Calu3 (cell line): ENCODE measurements at regions not wholly inside any gene's neighbourhood (a gene's known extent, or its start where the extent isn't known, plus 50 kb on each side); places are given as distances from the start of the nearest gene placed in this dataset.
"Not testable (repeated sequence)": the region's sequence is repeated elsewhere in the genome, so short reads cannot be mapped to it uniquely, and the experiment has no call there.

Experiments used
- BruUV-seq: library from RNA; stranded (reverse); fragments of 400-500 nt; replicated peaks from 2 replicates; lab custom pipeline; 2021; lab: Mats Ljungman, UMichigan
- CTCF ChIA-PET: fragments of 300-600 bp; sonication (Branson Sonifier 250); formaldehyde crosslinking; loops from one replicate; lab custom pipeline; 2022; ENCODE audit warnings: antibody characterized with exemption; lab: Charles Lee
- DNase-seq: peaks from one replicate; pipeline ENCODE4 v3.0.0; 2022
- H3K27ac Mint-ChIP-seq: one replicate; pipeline ENCODE4 v1.8.0; 2022; ENCODE audit warnings: mixed read lengths; ENCODE audit not compliant: unreplicated experiment
- H3K27me3 Mint-ChIP-seq: one replicate; pipeline ENCODE4 v1.8.0; 2022; ENCODE audit warnings: mixed read lengths; ENCODE audit not compliant: unreplicated experiment
- H3K36me3 Mint-ChIP-seq: one replicate; pipeline ENCODE4 v1.8.0; 2022; ENCODE audit warnings: mild to moderate bottlenecking, moderate library complexity, mixed read lengths; ENCODE audit not compliant: insufficient read depth, unreplicated experiment
- H3K4me1 Mint-ChIP-seq: one replicate; pipeline ENCODE4 v1.8.0; 2022; ENCODE audit warnings: mild to moderate bottlenecking, low read depth, mixed read lengths; ENCODE audit not compliant: unreplicated experiment
- H3K4me3 Mint-ChIP-seq: one replicate; pipeline ENCODE4 v1.8.0; 2022; ENCODE audit warnings: mild to moderate bottlenecking, low read depth, moderate library complexity, mixed read lengths; ENCODE audit not compliant: unreplicated experiment
- H3K9me3 Mint-ChIP-seq: one replicate; pipeline ENCODE4 v1.8.0; 2022; ENCODE audit warnings: low read depth, mixed read lengths; ENCODE audit not compliant: unreplicated experiment
- intact Hi-C: fragments of 100-400 bp; cut with micrococcal nuclease; formaldehyde crosslinking; loops from one replicate; pipeline ENCODE4 v1.10.0; 2022; ENCODE audit not compliant: unreplicated experiment
- TF ChIP-seq, protein P1 (sequence below): fragments of 200-600 bp; IDR thresholded peaks from one replicate; pipeline ENCODE4 v1.8.0; 2022; ENCODE audit warnings: antibody characterized with exemption; ENCODE audit not compliant: unreplicated experiment

DNA sequence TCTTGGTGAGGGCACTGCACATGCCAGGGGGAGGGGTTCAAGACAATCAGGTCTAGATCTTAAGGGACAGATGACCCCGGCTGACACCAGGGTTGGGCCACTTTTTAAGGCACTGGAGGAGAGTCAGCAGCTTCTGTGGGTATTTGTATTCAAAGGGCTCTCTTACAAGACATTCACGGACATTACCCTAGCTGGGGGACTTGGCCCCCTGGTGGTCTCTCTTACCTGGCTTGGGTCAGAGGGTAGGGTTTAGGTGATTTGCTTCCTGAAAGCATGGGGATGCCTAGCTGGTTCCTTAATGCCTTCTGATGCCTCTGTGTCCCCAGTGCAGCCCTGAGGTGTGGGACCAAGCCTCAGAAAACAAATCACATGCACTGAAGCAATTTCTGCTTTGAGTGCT is 354.7 kb downstream of the CDC5L start:
- Mint-ChIP-seq H3K36me3 (no peaks in the 10 kb centered on the region), H3K4me3 (no peak overlapping the region), H3K9me3 (no peaks in the 10 kb centered on the region), H3K27ac (no peak overlapping the region), H3K4me1 (no peaks in the 10 kb centered on the region), H3K27me3 (peaks cover 50% of the 10 kb centered on the region)
- CTCF ChIA-PET: no interaction called here
- intact Hi-C loops: no loop called here
- TF ChIP-seq, protein P1, sequence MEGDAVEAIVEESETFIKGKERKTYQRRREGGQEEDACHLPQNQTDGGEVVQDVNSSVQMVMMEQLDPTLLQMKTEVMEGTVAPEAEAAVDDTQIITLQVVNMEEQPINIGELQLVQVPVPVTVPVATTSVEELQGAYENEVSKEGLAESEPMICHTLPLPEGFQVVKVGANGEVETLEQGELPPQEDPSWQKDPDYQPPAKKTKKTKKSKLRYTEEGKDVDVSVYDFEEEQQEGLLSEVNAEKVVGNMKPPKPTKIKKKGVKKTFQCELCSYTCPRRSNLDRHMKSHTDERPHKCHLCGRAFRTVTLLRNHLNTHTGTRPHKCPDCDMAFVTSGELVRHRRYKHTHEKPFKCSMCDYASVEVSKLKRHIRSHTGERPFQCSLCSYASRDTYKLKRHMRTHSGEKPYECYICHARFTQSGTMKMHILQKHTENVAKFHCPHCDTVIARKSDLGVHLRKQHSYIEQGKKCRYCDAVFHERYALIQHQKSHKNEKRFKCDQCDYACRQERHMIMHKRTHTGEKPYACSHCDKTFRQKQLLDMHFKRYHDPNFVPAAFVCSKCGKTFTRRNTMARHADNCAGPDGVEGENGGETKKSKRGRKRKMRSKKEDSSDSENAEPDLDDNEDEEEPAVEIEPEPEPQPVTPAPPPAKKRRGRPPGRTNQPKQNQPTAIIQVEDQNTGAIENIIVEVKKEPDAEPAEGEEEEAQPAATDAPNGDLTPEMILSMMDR: no peak
- BruUV-seq: no TSS peak
- no peak for DNase-seq

- TF ChIP-seq, protein P1: no peak
- H3K9me3 Mint-ChIP-seq: no peaks in the 10 kb centered on the region
- BruUV-seq: no TSS peak
- peaks cover 50% of the 10 kb centered on the region for H3K27me3 Mint-ChIP-seq
- H3K4me1 Mint-ChIP-seq: no peaks in the 10 kb centered on the region
- H3K4me3 Mint-ChIP-seq: no peak overlapping the region
- no peak overlapping the region for H3K27ac Mint-ChIP-seq
- CTCF ChIA-PET: no interaction called here
- H3K36me3 Mint-ChIP-seq: no peaks in the 10 kb centered on the region
- intact Hi-C loops: no loop called here
- no peak for DNase-seq
Measured at GRCh38 chr6:44742828-44743372, 355.4 kb downstream of the CDC5L start.

DNA sequence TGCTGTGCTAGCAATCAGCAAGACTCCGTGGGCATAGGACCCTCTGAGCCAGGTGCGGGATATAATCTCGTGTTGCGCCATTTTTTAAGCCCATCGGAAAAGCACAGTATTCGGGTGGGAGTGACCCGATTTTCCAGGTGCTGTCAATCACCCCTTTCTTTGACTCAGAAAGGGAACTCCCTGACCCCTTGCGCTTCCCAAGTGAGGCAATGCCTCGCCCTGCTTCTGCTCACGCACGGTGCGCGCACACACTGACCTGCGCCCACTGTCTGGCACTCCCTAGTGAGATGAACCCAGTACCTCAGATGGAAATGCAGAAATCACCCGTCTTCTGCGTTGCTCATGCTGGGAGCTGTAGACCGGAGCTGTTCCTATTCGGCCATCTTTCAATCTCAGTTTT is 372.6 kb downstream of the CDC5L start:
- H3K4me3 Mint-ChIP-seq, BruUV-seq, H3K9me3 Mint-ChIP-seq, DNase-seq, H3K27ac Mint-ChIP-seq, CTCF ChIA-PET, intact Hi-C loops, H3K4me1 Mint-ChIP-seq, H3K36me3 Mint-ChIP-seq: not testable (repeated sequence)
- H3K27me3 Mint-ChIP-seq: peaks cover 10% of the 10 kb centered on the region

DNA sequence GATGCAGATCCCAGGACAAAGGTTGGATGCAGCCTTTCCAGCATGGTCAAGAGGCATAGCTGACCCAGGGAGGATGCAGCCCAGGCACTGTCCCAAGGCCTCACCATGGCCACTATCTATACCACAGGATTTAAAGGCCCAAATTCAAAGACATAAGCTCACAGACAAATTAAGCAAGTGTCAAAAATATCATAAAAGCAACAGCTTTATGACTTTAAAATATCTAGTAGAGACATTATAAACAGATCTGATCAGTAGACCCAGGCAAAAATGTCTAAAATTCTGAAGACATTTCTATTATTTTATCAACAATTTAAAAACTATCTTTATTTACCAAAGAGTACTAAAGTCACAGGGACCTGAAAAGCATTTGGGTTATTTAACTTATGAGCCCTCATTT is 373.5 kb downstream of the CDC5L start:
- no peak overlapping the region for H3K27ac Mint-ChIP-seq
- intact Hi-C loops: no loop called here
- H3K4me1 Mint-ChIP-seq: no peaks in the 10 kb centered on the region
- no TSS peak for BruUV-seq
- no peaks in the 10 kb centered on the region for H3K9me3 Mint-ChIP-seq
- peaks cover 19% of the 10 kb centered on the region for H3K27me3 Mint-ChIP-seq
- TF ChIP-seq, protein P1: no peak
- H3K36me3 Mint-ChIP-seq: no peaks in the 10 kb centered on the region
- no peak overlapping the region for H3K4me3 Mint-ChIP-seq
- CTCF ChIA-PET: no interaction called here
- DNase-seq: no peak

DNA sequence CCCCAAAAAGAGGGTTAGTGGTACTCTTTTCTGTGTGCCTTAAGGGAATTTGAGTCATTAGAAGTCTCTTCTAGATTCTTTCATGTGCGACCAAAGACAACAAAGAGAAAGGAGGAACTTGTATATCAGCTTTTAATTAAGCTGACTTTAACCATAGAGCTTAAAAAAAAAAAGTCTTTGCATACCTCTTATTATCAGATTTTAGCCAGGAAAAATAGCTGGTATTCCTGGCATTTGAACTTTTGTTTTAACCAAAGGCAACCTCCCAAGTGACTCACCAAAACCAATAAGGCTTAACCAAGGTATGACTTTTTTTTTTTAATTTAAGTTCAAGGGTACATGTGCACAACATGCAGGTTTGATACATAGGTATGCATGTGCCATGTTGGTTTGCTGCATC is 375.0 kb downstream of the CDC5L start:
- H3K4me1 Mint-ChIP-seq: no peaks in the 10 kb centered on the region
- H3K27me3 Mint-ChIP-seq: peaks cover 34% of the 10 kb centered on the region
- no peaks in the 10 kb centered on the region for H3K36me3 Mint-ChIP-seq
- H3K9me3 Mint-ChIP-seq: no peaks in the 10 kb centered on the region
- TF ChIP-seq, protein P1: no peak
- CTCF ChIA-PET: no interaction called here
- no peak overlapping the region for H3K4me3 Mint-ChIP-seq
- intact Hi-C loops: no loop called here
- no TSS peak for BruUV-seq
- DNase-seq: no peak
- H3K27ac Mint-ChIP-seq: no peak overlapping the region
